ENCODE measurements at regions not wholly inside any gene's neighbourhood (a gene's known extent, or its start where the extent isn't known, plus 50 kb on each side); places are given as distances from the start of the nearest gene placed in this dataset.
"Not testable (repeated sequence)": the region's sequence is repeated elsewhere in the genome, so short reads cannot be mapped to it uniquely, and the experiment has no call there.

DNA sequence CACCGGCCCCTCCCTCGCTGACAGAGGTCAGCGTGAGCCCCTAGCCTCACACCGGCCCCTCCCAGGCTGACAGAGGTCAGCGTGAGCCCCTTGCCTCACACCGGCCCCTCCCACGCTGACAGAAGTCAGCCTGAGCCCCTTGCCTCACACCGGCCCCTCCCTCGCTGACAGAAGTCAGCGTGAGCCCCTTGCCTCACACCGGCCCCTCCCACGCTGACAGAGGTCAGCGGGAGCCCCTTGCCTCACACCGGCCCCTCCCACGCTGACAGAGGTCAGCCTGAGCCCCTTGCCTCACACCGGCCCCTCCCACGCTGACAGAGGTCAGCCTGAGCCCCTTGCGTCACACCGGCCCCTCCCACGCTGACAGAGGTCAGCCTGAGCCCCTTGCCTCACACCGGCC is 355.5 kb downstream of the ZNF37A start:
- H3K4me1 Mint-ChIP-seq, POLR2A ChIA-PET, H3K4me3 Mint-ChIP-seq, H3K9me3 Mint-ChIP-seq, DNase-seq, H3K27ac Mint-ChIP-seq, ATAC-seq, H3K27me3 Mint-ChIP-seq: not testable (repeated sequence)
- peaks cover 0 to 26% (median 1%) of the 10 kb centered on the region in 3 donors for H3K36me3 Mint-ChIP-seq

DNA sequence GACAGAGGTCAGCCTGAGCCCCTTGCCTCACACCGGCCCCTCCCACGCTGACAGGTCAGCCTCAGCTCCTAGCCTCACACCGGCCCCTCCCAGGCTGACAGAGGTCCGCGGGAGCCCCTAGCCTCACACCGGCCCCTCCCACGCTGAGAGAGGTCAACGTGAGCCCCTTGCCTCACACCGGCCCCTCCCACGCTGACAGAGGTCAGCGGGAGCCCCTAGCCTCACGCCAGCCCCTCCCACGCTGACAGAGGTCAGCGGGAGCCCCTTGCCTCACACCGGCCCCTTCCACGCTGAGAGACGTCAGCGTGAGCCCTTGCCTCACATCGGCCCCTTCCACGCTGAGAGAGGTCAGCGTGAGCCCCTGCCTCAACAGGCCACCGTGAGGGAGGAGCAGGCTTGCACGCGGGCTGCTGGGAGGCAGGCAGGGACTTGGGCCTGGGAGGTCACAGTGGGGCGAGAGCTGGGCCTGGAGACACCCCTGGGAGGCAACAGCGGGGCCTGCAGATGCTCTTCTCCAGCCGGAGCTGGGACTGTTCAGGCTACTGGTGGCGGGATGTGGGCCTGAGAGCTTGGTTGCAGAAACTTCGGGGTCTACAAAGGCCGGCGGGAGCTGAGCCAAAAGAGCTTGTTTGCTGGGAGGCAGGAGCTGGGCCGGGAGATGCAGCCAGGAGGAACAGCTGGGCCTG is 356.4 kb downstream of the ZNF37A start:
- H3K27ac Mint-ChIP-seq, DNase-seq, POLR2A ChIA-PET, H3K4me1 Mint-ChIP-seq, H3K4me3 Mint-ChIP-seq, ATAC-seq, H3K27me3 Mint-ChIP-seq, H3K9me3 Mint-ChIP-seq: not testable (repeated sequence)
- peaks cover 0 to 26% (median 1%) of the 10 kb centered on the region in 3 donors for H3K36me3 Mint-ChIP-seq

DNA sequence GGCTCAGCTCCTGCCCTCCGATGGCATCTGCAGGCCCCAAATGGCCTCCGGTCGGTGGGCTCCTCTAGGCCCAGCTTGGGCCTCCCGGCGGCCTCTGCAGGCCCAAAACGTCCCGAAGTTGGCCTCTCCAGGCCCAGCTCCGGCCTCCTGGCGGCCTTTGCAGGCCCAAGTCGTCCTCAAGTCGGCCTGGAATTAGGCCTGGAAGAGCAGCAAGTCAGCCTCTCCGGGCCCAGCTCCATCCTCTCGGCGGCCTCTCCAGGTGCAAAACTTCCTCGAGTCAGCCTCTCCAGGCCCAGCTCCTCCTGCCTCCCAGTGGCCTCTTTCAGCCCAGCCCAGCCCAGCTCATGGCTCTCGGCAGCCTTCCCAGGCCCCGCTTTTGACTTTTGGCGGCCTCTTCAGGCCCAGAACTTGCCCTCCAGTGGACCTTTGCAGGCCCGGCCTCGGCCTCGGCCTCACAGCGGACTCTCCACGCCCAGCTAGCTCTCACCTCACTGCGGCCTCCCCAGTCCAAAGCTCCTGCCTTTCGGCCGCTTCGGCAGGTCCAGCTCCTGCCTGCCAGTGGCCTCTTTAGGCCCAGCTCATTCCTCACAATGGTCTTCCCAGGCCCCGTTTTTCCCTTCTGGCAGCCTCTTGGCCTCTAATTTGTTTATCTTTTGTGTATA is 357.3 kb downstream of the ZNF37A start:
- ATAC-seq, DNase-seq, POLR2A ChIA-PET: not testable (repeated sequence)

More for the DNA sequence above, 357.3 kb downstream of the ZNF37A start:
- not testable (repeated sequence) for H3K4me3 Mint-ChIP-seq, H3K9me3 Mint-ChIP-seq, H3K27me3 Mint-ChIP-seq, H3K27ac Mint-ChIP-seq, H3K4me1 Mint-ChIP-seq
- H3K36me3 Mint-ChIP-seq = peaks cover 0 to 26% (median 0%) of the 10 kb centered on the region in 3 donors

Measured in naive thymus-derived CD8-positive, alpha-beta T cell (primary cell).